ENCODE measurements at regions not wholly inside any gene's neighbourhood (a gene's known extent, or its start where the extent isn't known, plus 50 kb on each side); places are given as distances from the start of the nearest gene placed in this dataset.

DNA sequence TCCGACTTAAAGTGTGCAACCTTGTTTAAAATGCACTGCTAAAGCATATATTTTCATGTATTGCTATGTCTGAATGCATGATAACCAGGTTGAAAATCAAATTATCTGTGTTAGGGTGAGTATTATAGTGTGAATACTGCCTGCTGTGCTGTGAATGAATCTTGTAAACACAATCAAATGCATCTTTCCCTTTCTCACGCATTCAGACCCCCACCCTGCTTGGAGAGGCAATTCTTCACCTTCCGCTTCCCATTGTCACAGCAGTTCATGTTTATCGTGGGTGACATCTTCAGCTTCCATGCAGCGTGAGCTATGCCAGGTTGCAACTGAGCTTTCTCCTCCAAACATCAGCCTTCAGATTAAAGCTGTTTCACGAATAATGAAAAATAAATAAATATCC, 418.0 kb downstream of the MEIS1 start:
- no peak for DNase-seq

DNA sequence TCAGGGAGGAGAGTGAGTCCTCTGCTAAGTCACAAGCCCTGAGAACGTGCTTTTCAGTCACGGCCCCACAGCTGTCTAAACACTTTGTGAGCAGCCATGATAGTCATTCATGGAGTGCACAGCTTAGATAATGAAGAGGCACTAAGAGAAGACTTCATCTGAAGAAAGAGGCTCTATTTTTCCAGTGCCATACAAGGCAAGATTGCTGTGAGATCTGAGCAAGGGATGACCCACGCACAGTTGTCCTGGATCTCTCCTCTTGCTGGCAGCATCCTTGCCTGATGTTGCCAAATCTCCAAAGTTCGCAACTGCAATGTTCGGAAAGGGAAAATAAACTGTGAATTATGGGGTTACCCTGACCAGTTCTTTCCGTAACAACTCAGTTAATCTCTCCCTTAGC, 418.7 kb downstream of the MEIS1 start:
- DNase-seq = no peak

DNA sequence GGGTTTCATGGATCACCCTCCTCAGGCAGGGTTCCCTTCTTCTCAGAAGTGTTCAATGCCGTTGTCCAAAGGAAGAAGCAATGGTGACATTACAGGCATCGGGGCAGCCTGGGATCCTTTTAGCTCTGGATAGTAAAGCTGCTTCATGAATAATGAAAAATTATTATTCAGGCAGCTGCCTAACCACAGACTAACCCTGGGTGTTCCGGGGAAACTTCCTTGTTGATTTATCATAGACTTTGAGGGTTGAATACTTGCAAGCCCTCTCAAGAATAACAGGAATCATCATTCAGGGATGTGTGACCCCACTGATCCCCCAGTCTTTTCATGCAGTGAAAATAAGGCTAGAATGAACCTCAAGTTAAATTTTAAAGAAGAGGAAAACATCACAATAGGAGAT, 419.4 kb downstream of the MEIS1 start:
- DNase-seq = no peak

DNA sequence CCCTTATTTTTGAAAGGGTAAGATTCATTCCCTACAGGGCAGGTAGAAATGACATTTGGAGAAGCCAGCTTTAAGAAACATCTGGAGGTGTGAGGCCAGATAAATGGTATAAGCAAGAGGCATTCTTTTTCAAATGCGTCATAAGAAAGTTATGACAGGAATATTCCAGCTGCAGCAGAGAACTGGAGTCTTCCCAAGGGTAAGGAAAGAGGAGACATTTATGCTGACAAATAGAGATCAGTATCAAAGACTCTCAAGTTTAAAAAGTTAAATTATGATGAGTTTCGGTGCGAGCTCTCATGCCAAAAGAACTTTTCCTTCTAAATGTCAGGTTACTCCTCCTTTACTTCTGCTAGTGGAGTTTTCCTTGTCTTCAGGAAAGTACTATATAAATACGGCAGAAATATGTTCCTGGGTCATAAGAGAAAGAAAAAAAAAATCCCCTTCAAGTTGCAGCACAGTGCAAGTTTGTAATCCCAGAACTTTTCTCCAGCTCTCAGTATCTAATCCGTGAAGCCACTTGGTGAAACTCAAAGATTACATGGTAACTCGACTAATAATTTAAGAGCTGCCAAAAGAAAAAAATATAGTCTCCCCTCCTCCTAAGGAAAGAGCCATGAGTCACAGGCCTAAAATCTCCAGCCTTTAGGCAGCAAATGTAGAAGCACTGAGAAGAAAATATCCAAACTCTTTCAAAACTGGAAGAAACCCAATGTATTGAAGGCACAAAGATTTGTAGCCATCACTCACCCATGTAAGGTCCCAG, 428.1 kb downstream of the MEIS1 start:
- no peak for DNase-seq

DNA sequence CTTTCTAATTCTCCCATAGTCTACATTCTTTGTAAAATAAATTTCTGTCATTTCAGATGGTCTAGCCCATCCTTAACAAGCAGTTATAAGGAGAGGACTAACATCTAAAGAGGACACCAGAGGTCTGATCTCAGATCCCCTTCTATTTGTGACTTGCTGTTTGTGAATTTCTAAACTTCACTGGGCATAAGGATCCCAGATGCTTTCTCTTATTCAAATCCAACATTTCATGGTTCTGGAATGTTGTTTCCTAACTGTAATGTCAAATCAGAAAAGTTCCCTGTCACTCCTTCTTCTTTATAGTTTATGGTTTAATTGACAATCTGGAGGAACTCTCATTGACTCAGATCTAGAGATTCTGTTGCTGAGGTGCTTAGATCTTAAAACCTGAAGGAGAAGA, 430.2 kb downstream of the MEIS1 start:
- no peak for DNase-seq

DNA sequence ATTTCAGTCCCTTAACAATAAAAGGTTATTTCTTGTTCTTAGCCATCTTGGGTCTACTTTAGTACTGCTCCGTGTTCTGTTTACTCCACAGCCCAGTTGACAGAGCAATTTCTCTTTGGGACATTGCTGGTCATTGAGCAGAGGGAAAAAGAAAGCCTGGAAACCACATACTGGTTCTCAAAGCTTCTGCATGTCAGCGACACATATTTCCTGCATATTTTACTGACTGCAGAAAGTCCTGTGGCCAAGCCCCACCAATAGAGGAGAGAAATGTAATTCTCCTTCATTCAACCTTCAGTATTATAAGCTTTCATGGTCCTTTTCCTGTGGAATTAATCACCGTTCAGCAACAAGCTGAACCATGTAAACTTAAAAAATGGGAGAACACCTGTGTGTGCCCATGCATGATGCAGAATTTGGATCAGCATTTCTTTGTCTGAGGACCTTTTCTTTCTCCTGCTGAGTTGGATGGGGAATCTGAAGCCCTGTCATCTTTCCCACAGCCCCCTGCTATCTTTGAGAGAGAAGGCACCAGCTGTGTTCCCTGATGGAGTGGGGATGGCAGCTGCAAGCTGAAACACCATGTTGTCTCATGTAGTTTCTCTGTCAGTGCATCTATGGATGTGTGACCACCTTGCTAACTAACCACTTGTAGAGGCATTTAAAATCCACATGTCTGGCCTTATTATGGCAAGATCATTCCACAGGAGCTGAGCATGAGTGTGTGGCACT, 431.6 kb downstream of the MEIS1 start:
- no peak for DNase-seq

DNA sequence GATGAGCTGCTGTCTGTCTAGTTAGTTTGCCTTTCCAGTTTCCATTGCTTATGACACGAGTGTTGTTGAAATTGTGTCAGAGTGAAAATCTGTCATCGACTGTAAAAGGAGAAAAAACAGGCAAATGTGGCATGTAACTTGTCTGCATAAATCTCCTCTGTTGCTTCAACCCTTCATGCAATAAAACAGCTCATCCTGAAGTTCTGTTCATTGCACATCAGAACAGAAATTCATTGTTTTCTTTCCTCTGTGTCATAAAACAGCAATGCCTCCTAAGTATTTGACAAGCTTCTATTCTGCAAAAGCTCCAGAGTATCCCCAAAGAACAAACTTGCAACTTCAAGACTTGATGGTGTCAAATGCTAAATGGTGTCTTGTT, 432.1 kb downstream of the MEIS1 start:
- no peak for DNase-seq

DNA sequence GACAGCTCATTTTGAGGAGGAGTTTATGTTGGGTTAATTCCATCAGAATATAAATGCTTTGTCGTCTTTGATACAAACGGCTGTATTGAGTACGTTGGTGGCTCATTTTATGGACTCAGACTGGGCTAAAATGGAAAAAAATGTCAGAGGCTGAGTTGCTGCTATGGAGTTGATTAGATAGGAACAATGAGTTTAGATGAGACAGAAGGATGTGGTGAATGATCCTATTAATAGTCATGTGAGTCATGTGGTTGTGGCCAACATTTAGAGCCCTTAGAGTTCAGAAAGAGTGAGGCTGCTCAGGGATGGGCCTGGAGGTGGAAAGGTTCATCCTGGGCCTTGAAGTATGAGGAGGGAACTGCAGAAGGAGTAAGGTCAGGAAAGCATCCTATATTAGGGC, 434.2 kb downstream of the MEIS1 start:
- no peak for DNase-seq

DNA sequence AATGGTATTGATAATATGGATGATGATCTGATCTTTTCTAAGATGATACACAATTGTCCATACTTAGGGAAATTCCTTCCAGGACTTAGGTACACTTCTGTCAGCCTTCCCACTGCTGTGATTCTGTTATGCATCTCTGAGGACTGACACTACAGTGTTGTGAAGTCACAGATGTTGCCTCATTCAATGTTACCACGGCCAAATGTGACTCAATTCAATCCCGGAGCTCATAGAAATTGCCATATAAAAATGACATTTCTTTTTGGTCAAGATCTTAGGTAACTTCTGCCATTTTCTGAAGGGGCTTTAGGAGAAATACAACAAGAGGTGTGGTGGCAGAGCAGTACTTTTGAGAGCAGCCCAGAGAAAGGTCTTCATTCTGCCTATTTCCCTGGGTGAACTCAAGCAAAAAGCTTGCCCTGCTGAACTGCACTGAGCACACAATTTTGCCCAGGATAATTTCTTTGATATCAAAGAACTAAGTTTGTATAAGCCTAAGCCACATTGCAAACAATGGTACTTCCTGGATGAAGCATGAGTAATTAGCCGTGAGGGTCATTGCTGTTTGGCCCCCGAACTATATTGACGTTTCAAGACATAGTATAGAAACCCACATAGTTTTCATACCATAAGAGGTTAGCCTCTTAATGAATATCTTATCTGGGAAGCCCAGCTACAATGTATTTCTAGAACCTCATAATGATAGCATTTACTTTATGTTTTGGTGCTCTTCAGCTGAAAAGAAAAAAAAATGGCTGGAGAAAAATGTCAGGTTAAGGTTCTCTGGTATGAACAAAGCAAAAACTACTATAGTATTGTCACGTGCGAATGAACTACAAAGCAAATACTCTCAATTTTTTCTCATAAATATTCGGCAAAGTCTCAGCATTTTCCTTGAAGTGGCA, 437.4 kb downstream of the MEIS1 start:
- DNase-seq = no peak

DNA sequence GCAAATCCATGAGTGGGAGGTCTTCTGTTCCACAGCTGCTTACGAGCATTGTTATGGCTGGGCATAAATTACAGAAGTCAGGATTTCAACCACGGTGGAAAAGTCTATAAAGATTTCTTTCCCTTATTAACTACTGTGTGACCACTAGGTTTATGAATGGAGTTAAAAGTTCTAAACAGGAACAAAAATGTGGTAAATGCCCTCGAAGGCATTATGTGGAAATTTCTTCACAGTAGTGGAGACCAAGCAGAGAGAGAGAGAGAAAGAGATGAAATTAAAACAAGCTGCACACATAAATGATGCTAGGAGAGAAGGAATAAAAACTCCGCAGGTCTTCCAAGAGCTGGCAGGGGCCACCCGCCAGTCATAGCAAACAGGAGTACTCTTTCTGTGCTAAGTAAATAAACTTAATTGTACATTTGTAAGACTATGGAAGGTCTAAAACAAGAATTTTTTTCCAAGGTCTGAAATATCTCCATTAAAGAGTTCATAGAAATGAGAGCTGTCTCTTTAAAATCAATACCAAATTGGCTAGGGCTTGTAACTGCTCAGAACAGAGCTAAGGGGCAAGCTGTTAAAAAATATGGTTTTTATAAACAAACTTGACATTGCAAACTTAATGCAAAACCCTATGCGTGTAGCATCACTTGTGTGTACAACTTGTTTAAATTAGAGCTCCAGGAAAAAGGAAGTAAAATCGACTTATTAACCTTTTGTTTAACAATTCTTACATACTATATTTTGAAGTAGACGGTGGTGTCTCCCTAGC, 438.2 kb downstream of the MEIS1 start:
- DNase-seq = peak; percentile 25

DNA sequence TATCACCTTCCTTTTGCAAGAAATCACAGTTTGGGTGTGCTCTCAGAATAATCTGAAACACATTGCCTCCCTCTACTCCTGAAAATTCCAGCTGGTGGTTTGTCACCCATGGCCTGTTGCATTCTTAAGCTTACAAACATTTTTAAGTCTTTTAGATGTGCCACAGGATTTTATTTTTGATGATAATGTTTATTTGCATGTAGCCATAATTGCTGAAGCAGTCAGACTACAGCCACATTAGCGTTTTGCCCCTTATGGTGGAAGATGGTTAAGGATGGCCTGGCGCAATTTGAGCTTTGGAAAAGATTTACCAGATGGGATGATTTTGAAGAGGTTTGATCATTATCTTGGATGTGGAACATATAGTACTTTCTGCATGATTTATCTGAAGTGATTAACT, 439.5 kb downstream of the MEIS1 start:
- no peak for DNase-seq

DNA sequence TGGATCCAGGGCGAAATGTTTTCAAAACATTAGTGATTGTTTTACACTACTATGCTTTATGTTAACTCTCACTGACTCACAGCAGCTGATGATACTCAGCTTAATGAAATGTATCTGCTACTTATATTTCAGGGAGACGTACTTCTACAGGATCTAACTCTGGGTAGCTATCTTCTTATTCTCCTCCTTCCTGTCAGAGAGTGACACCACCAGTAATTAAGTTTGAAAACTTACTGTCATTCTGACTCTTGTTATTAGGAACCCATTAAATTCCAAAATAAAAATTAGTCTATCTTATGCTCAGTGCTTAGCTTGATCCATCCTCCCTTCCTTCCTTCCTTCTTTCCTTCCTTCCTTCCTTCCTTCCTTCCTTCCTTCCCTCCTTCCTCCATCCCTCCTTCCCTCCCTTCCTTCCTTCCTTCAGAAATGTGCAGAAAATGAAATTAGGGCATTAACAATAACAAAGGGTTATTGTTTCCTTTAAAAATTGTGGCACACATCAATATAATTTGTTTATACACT, 441.1 kb downstream of the MEIS1 start:
- no peak for DNase-seq

DNA sequence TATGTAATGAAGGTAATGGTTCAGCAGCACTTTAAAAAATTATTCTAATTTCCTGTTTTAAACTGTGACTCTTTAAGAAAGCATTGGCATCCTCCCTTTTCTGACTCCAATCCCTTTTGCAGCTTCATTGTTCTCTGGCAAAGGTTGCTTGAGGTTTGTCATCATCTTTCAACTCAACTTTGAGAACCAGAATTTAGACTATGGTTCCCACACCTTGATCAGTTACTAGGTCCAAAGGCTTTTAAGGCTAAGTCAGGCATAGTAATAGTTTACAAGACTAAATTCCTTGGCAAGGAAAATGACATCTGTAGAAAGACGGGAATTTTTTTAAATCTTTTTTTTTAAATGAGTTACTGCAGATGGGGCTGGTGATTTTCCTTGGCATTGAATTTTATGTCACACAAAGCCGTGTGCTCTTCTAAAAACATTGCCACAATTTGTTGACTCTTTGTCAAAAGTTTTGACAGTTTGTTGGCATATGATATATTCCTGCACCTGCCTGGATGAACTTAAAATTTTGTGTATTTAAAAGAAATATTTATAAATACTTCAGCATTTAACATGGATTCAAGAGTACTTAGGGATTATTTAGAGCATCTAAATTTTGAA, 451.0 kb downstream of the MEIS1 start:
- no peak for DNase-seq

DNA sequence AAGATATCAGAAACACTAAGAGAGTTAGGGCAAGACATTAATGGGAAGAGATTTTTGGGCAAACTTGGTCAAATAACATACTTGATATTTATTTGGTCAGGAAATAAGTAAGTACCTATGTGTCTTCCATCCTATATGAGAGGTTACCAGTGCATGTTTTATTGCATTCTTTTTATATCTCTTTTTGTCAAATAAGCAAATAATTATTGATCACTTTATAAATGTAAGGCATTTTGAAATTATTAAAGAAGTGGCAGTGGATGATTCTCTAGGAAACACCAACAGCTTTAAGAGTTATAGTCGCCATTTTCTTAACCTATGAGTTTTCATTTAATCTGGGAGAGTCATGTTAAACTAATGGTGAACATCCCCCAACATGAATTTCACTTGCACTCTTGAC, 453.3 kb downstream of the MEIS1 start:
- no peak for DNase-seq

DNA sequence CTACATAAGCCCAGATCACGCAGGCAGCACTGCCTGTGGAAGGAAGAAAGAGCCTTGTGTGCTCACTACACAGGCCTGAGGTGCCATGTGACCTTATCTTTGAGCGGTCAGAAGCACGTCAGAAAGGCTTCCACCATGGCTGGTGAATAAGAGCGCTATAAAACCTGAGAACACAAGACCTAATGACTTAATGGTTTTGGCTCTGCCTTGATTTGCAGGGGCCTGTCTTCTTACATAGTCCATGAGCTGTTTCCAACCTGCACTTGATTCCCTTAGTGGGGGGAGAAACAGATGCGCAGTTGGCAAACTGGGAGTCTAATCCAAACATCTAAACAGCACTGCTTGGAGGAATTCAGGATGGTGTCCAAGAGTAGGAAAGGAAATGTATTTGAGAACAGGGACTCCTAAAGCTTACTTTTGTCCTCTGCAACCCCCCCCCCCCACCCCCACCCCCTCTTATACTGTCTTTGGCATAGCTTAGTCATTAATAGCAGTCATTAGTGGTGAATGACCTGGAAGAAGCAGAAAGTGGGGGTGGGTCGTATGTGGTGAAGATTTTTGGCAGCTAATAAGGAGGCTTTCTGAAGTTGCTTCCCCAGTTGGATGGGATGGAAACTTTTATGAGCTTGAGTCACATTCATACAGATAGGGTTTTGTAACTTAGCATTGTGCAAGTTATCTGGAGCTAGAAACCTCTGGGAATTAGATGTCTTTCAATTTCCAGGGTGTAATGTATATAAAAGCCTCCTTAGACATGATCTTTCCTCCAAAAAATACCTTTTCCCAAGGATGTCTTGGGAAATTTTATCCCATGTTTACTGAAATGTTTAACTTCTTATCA, 454.1 kb downstream of the MEIS1 start:
- no peak for DNase-seq

DNA sequence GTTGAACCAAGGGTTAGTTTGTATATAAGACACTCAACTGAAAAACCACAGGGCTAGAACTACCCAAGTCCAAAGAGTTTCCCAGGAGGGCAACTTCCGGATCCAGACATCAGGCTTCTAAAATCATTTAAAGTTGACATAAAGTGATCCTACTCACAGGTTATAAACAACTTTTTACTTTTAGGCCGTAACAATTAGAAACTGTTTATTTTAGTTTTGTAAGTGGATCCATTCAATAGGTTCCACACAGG, 454.6 kb downstream of the MEIS1 start:
- DNase-seq = no peak

DNA sequence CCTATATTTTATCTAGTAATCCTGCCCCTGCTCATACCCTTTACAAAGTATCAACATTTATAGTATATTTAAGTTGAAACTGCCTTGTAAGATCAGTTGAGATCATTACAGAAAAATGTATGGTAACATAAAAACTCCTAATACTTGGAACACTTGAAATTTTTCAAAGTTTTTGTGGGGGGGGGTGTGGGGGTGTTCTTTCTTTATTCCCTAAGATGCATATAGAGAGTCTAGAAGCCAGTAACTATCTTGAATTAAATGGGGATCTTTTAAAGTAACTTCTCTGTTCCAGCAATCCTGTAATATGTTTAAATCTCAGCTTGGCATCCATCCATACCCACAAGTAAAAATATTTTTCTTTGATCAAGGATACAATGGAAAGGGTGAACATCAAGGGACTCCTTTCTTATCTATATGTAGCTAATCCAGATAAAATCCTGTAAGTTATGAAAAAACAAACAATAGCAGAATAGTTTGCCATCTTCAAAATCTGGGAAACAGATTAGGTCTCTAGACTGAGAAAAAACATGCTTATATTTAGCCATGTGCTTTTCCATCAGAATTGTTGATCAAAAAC, 455.3 kb downstream of the MEIS1 start:
- no peak for DNase-seq

DNA sequence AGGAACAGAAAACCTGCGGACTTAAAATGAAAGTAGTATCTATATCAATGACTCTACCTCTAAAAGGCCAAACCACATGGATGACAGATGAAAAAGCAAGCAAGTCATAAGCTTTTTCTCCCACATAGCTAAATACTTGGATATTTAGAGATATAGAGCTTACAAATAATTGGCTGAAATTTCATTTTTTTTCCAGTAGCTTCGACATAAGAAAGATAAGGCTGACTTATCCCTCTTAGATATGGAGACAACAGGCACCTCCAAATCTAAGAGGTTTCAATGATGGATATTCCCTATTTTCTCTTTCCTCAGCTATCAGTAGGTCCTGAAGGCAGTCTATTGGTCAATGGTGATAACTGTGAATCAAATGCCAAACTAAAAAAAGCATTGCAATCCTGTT, 460.3 kb downstream of the MEIS1 start:
- no peak for DNase-seq

DNA sequence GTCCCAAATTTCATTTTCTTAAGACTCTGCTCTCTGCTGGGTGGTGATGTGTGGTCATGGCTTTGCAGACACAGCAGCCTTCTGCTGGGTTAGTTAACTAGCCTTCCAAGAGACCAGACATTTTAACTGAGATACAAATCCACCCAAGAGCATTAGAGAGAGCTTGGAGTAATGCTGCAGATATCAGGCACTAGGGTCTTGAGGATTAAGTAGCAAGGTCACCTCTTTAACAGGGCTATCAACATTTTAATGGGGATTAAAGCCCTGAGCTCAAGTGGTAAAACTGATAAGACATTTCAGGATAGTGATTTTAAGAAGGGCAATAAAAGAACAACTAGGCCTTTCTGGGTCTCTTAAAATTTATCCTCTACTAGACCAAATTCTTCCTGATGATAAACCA, 461.2 kb downstream of the MEIS1 start:
- DNase-seq = no peak

DNA sequence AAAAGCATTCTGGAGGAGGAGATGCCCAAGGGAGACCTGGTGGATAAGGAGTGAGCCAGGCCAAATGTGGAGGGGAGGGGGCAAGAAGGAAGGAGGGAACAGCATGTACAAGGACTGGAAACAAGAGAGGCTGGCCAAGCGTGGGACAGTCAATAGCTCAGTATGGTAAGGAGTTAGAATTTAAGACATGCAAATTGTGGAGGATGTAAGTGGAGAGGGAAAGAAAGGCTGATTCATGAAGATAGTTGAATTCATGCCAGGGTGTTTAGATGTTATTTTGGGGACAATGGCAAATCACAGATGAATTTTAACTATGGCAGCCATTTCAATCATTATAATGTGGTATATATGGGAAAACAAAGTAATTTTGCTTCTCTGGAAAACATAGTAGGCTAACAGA, 462.3 kb downstream of the MEIS1 start:
- DNase-seq = no peak

DNA sequence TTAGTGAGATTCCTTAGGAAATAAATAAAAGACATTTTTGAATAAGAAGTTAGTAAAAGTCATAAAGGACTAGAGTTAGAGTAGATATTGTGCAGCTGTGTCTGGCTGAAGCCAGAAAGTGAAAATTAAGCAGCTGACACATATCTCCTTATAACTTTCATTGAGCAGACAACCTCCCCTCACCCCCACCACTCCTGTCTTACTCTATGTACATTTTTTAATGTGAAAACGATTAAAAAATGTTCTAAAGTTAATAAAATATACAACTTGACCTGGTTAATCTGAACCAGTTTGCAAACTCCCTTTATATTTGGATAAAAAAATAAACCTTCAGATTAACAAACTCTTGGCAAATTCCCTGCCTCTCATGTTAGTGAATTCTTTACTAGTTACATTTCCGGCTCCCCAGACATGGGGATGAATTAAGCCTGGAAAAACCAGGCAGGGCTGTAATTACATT, 462.8 kb downstream of the MEIS1 start:
- DNase-seq = no peak
